DMS53 (cell line): ENCODE measurements at regions not wholly inside any gene's neighbourhood (a gene's known extent, or its start where the extent isn't known, plus 50 kb on each side); places are given as distances from the start of the nearest gene placed in this dataset.

Experiments
- DNase-seq: peaks from one replicate; lab custom pipeline; 2025; lab: John Stamatoyannopoulos, UW

DNA sequence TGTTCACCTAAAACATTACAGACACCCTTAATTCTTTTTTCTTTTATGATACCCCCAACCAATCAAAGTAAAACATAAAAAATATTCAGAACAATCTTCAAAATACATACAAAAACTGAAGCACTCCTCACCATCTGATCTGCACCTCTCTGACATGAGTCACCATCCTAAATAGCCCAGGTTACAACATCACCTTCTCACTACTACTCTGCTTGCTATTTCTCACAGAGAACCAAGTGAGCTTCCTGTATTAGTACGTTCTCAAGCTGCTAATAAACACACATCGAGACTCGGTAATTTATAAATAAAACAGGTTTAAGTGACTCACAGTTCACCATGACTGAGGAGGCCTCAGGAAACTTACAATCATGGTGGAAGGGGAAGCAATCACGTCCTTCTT lies 183.5 kb downstream of the CBLN2 start:
- DNase-seq = peak; percentile 41

DNA sequence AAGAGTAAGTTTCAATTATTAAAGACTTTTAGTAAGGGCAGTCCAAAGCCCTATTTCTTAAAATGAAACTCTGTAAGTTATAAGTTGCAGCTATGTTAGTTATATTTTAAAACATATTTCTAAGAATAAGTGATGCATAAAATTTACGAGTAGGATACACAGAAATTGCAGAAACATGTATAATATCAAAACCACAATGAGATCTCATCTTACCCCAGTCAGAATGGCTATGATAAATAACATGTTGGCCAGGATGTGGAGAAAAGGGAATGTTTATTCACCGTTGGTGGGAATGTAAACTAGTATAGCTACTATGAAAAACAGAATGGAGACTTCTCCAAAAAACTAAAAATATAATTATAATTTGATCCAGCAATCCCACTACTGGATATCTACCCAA lies 201.2 kb downstream of the CBLN2 start:
- no peak for DNase-seq

DNA sequence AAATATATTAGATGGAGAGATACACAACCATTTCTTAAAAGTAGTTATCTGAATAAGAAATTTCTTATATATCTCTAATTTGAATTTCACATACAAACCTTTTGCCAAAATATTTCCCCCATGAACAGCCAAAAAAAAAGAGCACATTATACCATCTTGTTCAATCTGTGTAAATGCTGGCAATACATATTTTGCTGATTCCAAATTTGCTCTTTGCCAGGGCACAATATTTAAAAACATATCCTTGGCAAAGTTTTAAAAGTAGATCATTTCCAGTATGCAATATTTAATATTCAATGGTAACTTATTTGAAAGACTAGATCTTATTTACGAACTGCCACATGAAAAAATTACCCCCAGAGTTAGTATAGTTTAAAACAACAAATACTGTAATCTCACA lies 204.2 kb downstream of the CBLN2 start:
- no peak for DNase-seq

DNA sequence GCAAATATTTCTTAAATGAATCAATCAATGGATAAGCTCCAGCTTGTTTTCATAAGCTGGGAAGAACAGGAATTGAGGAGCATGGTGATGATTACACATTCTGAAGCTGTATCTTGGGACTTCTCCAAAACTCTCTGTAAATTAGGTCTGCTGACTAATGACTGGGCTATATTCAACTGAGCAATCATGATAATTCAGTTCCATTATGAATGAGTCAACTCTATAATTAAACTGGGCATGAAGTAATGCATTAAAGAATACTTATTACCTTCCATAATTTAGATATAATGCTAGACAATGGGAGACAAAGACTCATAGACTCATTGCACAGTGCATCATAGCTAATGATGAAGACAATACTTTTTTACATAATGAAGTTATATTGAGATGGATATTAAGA lies 207.4 kb downstream of the CBLN2 start:
- no peak for DNase-seq

DNA sequence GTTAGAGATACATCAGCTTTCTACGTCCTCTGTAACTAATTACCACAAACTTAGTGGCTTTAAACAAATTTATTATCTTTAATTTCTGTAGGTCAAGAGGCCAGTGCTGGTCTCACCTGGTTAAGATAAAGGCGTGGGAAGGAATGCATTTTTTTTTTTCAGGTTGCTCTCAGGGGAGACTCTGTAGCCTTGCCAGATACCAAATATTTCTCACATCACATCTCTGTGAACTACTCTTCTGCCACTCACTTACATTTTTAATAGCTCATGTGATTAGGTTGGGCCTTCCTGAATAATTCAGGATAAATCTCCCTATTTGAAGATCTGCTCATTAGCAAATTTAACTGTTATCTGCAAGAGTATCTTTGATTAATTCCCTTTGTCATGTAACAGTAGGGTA lies 214.6 kb downstream of the CBLN2 start:
- no peak for DNase-seq

DNA sequence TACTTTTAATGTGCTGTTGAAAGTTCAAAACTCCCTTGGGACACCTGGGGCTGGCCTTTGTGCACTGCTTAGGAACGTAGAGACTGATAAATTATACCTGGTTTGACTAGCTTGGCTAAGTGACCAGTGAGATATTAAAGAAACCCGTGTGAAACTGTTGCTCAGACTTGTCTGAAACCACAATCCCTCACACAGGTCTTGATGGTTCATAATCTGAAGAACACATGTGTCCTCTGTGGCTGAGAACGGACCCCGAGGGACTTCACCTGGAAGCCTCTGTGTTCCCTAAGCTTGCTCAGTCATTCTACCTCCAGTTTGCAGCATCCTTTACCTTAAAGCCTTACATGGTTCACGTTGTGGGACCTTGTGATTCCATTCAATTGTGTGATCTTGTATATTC lies 218.8 kb downstream of the CBLN2 start:
- no peak for DNase-seq

DNA sequence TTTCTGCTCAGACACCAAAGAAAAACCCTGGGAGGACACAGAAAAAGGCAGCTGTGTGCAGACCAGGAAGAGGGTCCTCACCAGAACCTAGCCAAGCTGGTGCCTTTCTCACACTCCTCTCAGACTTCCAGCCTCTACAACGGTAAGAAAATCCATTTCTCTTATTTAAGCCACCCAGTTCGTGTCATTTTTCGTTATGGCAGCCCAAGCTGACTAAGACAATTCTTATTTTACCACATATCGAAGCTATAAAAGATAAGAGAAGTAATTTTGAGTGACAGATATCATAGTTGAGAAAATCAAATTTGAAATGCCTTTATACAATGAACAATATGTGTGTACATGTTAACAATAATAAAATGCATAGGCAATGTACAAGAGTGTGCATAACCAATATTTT lies 219.5 kb downstream of the CBLN2 start:
- no peak for DNase-seq

DNA sequence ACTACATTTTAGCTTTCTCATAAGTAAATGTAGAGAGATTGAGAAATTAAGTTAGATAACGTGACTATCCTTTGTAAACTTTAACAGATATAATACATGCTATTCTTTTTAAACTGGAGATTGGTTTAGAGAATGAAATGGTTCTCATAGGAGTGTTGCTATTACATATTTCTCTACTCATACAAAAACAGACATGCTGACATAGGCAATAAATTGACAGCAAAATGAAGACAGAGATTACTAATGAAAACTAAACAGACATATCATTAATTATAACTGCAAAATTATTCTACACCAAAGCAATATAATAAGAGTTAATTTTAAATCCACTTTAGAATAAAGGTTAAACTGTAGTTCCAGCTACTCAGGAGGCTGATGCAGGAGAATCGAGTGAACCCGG lies 227.6 kb downstream of the CBLN2 start:
- DNase-seq = no peak

DNA sequence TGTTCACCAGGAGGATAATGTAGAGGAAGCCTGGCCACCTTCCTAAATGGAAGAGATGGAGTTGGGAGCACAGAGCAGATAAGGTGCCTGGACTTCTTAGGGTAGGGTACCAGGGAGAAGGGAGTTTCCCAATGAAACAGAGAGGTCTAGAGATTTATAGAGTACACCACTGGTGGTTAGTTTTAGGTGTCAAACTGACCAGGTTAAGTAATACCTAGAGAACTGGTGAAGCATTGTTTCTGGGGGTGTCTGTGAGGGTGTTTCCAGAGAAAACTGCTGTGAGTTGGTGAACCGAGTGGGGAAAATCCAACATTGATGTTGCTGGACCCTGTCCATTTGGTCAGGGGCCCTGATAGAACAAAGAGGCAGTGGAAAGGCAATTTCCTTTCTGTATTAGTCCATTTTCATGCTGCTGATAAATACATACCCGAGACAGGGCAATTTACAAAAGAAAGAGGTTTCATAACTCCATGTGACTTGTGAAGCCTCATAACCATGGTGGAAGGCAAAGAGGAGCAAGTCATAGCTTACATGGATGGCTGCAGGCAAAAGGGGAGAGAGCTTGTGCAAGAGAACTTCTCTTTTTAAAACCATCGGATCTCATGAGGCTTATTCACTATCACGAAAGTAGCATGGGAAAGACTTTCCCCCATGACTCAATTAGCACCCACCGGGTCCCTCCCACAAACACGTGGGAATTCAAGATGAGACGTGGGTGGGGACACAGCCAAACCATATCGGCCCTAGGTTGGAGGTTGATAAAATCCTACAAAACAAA lies 260.8 kb downstream of the CBLN2 start:
- no peak for DNase-seq

DNA sequence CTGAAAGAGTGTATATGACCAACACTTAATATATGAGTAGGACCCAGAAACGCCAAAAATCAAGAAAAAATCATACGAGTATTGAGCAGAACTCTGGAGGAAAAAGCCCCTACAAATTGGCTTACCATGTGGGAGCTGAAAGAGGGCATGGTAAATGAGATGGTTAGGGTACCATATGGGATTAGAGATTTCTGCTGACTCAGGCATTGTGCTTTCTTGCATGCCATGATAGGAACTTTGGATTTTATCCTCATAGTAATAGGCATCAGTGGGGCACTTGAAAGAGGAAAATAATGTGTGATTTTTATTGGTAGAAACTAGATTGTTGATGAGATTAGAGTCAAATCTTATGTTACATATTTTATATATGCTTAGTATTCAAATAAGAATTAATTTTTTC lies 271.1 kb downstream of the CBLN2 start:
- no peak for DNase-seq

DNA sequence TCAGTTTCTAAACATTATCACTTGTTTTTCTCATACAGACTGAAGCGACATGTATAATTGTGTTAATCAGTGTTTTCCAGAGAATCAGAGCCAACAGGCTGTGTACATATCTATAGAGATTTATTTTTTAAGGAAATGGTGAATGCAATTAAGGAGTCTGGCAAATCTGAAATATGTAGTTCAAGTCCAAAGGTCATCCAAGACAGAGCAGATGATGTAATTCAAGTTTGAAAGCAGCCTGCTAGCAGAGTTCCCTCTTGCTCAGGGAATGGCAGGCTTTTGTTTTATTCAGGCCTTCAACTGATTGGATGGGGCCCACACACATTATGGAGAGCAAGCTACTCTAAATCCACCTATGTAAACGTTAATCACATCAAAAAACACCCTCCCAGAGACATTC lies 282.6 kb downstream of the CBLN2 start:
- peak; percentile 43 for DNase-seq

DNA sequence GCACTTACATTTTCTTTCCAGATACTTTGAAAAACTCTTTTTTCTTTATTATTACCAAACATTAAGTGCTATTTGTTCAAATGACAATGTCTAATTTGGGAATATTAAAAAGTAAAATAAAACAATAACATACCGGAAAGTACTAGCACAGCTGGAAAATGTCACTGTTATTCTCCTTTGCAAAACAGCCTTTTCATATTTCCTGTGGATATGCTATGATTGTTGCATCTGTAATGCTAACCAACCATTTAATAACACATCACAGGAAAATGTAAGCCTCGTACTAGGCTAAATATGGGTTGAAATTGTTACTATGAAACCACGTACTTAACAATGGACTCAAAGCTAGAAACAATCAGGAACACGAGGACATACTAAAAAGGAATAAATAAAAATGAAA lies 298.1 kb downstream of the CBLN2 start:
- DNase-seq = no peak

DNA sequence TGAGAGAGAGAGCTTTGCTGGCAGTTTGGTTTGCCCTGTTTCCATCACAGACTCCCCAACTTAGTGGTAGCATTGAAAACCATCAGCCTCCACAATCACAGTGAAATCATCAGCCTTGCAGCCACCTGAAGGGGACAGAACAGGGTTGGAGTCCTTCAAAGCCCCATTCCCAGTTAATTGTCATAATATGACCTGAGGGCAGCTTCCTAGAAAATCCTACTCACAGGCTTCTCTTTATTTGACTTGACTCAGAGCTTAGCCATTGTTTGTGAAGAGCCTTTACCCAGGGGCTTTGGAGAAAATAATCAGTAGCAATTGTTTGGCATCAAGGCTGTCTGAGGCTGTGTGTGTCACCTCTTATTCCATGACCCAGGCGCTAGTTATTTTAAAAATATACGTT lies 308.7 kb downstream of the CBLN2 start:
- peak; percentile 94 for DNase-seq

DNA sequence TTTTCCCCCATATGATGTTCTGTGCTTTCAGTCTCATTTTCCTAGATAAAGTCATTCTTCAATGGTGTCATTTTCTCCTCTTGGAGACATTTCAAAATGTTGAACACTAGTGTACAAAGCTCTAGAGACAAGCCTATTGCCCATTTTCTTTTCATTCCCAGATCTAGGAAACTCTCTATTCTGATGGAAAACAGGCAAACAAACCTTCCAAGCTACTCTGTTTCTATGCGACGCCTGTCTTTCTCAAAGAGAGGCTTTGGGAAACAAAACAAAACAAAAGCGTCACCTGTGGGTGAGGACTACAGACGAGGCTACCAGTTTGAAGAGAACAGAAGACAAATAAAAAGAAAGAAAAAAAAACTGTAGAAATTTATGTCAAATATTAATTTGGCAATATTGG lies 311.0 kb downstream of the CBLN2 start:
- DNase-seq = peak; percentile 17

DNA sequence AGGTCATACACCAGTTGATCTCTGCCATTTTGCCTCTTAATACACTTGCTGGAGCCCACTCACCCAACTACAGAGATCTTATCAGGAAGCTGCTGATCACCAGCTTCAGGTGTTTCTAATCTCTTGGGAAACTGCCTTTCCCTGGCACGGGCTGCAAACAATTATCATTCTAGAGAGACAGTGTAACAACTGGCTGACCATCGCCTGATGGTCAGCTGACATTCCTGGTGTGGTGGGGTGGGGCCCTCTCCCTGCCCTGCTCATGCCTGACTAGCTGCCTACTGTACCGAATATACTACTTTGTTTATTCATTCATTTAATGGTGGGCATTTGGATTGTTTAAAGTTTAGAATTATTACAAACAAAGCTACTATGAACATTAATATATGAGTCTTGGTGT lies 311.5 kb downstream of the CBLN2 start:
- no peak for DNase-seq

DNA sequence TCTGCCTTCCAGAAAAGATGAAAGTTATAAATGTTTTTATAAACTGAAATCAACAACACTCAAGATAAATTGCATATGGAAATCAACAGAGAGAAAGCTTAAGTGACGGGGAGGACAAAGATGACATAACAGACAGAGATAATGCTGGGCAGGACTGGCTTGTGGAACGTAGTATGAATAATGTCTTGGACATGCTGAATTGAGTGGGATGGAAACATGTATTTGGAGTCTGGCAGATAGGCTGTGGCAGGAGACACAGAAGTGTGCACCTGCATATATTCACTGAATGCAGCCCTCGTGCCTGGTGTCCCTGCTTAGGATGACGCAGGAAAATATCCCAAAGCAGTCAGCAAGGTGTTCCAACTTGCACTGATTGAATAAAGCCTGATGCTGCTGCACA lies 318.2 kb downstream of the CBLN2 start:
- DNase-seq = no peak

DNA sequence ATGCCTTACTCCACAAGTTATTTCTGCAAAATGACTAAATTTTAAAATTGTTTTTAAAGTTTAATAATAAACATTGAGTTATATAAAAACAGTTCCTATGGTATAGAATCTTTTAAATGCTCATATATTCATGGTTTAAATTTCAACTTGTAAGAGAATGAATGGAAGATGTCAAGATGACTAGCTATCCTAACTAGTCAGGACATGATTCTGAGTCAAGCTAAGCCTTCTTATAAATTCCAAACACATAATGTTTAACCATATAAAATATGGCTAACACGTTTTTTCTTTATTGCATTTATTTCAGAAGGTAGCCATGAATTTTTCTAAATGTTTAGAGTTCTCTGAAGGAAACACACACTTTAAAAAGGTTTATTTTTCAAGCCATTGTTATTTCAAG lies 320.4 kb downstream of the CBLN2 start:
- no peak for DNase-seq

DNA sequence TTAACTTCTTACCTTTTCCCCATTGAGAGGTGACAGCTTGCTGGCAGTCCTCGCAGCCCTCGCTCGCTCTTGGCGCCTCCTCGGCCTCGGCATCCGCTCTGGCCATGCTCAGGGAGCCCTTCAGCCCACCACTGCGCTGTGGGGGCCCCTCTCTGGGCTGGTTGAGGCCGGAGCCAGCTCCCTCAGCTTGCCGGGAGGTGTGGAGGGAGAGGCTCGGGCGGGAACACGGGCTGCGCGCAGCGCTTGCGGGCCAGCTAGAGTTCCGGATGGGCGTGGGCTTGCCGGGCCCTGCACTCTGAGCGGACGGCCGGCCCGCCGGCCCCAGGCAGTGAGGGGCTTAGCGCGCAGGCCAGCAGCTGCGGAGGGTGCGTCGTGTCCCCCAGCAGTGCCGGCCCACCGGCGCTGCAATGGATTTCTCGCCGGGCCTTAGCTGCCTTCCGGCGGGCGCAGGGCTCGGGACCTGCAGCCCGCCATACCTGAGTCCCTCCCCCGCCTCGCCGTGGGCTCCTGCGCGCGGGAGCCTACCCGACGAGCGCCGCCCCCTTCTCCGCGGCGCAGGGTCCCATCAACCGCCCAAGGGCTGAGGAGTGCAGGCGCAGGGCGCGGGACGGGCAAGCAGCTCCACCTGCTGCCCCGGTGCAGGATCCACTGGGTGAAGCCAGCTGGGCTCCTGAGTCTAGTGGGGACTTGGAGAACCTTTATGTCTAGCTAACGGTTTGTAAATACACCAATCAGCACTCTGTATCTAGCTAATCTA lies 335.0 kb downstream of the CBLN2 start:
- peak; percentile 79 for DNase-seq

DNA sequence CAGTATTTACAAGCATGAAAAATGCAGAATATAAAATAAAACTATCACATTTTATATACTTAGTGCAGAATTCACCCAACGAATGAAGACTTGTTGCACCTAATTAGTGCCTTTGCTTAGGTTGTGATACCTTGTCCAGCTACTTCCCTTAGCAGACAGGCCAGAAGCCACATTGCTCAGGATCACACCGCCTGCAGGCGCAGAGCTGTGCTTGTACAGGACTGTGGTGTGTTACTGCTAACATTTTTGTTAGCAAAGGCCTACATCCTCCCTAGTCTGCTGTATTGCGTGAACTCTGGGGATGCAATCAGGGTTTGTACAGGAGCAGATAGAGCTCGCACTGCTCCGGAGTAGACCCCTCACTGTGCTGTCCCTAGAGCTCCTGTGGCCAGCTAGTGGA lies 336.9 kb downstream of the CBLN2 start:
- peak; percentile 29 for DNase-seq

DNA sequence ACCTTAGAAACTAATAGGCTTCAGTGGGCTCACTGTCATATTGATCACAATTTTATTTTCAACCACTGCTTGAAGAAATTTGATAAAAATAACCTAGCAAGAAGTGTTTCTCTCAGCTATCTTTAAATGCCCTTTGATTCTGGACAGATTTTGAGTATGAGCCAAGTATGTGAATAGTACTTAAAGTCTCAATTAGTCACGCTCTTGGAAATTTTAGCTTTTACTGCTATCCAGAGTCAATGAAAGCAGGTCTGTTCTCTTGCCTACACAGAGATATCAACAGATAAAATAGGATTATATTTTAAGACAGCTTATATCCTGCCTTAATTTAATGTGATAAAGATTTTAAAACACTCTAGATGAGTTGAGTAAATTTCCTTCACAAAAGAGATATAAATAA lies 337.3 kb downstream of the CBLN2 start:
- DNase-seq = peak; percentile 23

DNA sequence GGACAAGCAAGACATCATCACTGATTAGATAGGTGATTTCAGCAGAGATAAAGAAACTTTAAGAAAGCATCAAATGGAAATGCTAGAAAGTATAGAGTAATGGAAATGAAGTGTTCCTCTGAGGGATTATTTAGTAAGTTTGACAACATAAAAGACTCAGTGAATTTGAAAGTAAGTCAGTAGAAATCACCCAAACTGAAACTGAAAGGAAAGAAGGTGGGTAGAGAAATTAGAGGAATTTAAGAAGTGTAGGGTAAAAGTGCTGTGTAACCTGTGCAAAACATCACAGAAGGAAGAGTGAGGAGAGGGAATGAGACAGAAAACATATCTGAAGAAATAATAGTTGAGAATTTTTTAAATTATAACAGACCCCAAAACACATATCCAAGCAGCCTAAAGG lies 343.1 kb downstream of the CBLN2 start:
- DNase-seq = no peak

DNA sequence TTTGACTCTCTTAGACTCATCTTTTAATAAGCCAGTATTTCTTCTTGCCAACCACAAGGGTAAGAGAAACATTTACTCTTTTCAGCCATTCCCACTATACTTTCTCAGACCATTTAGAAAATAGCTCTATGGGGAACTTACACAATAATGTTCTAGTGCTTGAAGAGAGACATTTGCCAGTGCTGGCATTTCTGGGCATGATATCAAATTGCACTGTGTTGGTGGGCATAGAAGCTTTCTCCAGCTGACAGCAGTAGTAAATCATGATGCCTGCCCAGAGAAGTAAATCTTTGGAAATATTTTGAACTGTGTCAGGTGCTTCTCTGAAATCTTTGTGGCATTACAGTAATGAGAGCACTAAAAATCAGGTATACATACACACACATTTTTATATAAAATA lies 346.6 kb downstream of the CBLN2 start:
- no peak for DNase-seq

DNA sequence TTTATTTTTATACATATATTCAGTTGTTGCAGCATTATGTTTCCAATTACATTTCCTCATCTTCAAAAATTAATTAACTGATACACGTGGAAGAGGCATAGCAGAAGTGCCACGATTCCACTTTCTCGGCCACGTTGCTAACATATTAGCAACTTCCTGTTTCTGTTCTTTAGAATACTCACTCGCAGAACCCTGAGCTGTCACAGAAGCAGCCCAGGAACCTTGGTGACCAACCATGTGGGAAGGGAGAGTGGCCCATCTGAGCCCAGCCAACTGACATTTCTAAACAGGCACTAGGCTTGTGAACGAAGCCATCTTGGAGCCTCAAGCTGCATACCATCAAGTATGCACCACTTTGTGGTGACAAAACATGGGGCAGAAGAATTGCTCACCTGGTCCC lies 350.1 kb downstream of the CBLN2 start:
- DNase-seq = no peak

DNA sequence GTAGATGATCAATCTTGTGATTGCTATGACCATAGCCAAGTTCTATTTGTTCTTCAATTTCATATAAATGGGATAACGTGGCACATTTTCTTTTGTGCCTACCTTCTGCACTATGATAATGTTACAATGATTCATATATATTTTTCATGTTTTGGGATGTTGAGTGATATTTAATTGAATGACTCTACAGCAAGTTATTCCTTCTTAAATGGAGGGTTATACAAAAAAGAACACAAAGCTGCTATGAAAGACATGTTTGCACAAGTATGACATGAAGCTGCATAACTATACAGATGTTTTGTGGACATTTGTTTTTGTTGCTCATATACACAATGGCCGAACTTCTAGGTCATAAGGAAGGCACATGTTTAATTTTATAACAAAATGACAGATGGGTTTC lies 356.2 kb downstream of the CBLN2 start:
- DNase-seq = no peak
